B cell (primary cell): ENCODE measurements at regions not wholly inside any gene's neighbourhood (a gene's known extent, or its start where the extent isn't known, plus 50 kb on each side); places are given as distances from the start of the nearest gene placed in this dataset.

ENCODE experiments used
- ATAC-seq: fragments of 200-7000 bp; cut with Tn5 transposase; one replicate; pipeline ENCODE4 v1.10.0; 2021; ENCODE audit warnings: low read depth, mild to moderate bottlenecking, moderate number of reproducible peaks, moderate library complexity
- CTCF ChIA-PET: fragments of 350-600 bp; sonication (Branson Sonifier 250); formaldehyde crosslinking; loops from one replicate; lab custom pipeline; 2021; ENCODE audit warnings: antibody characterized with exemption, inconsistent platforms; lab: Charles Lee
- POLR2A ChIA-PET: fragments of 350-600 bp; sonication (Branson Sonifier 250); formaldehyde crosslinking; loops from one replicate; lab custom pipeline; 2021; ENCODE audit warnings: antibody characterized with exemption; lab: Charles Lee
- DNase-seq: peaks from one replicate; pipeline ENCODE4 v3.0.0; 2013
- H2AFZ ChIP-seq: 2 replicates; pipeline ENCODE4 v1.6.1; 2012; ENCODE audit warnings: mild to moderate bottlenecking, low read depth, low read length; ENCODE audit not compliant: insufficient read depth, poor library complexity, severe bottlenecking
- H3K27ac ChIP-seq, 2 donors: 1 replicate in 1 of 2; 2 replicates in 1 of 2; pipeline ENCODE4 v1.5.1; 2012 to 2013; ENCODE audit warnings: low read length in 2 of 2, mild to moderate bottlenecking in 2 of 2, moderate library complexity in 1 of 2
- H3K27me3 ChIP-seq, 4 experiments: fragments of 200-600 bp in 1 of 4; sonication (generic) in 1 of 4; replicated peaks in 1 of 4; 1 replicate in 2 of 4; 2 replicates in 2 of 4; pipeline versions ENCODE4 v1.6.1 to v1.7.0; 2013 to 2016; ENCODE audit warnings: low read length in 3 of 4, mild to moderate bottlenecking in 2 of 4, mixed read lengths in 1 of 4, moderate library complexity in 1 of 4; ENCODE audit not compliant: insufficient read depth in 4 of 4, control insufficient read depth in 3 of 4; ENCODE audit errors: control extremely low read depth in 1 of 4
- H3K36me3 ChIP-seq, 2 experiments: replicated peaks in 1 of 2; 1 replicate in 1 of 2; 2 replicates in 1 of 2; pipeline versions ENCODE4 v1.6.1 to v1.7.1; 2013; ENCODE audit warnings: low read length in 1 of 2; ENCODE audit not compliant: insufficient read depth in 2 of 2, control insufficient read depth in 1 of 2; ENCODE audit errors: control extremely low read depth in 1 of 2, extremely low read depth in 1 of 2
- H3K4me1 ChIP-seq, 2 donors: fragments of 200-600 bp in 1 of 2; sonication (generic) in 1 of 2; 1 replicate in 1 of 2; 2 replicates in 1 of 2; pipeline versions ENCODE4 v1.5.1 to v1.6.1; 2013 to 2017; ENCODE audit warnings: low read length in 2 of 2; ENCODE audit not compliant: control insufficient read depth in 2 of 2, insufficient read depth in 2 of 2
- H3K4me2 ChIP-seq: replicated peaks from 2 replicates; pipeline ENCODE3; 2012; ENCODE audit warnings: mild to moderate bottlenecking, low read depth, low read length; ENCODE audit not compliant: poor library complexity, severe bottlenecking
- H3K4me3 ChIP-seq, 5 experiments: fragments of 200-600 bp in 1 of 5; sonication (generic) in 1 of 5; 1 replicate in 3 of 5; 2 replicates in 2 of 5; pipeline versions ENCODE4 v1.5.1 to v1.7.0; 2011 to 2016; ENCODE audit warnings: low read length in 4 of 5, mild to moderate bottlenecking in 4 of 5, low read depth in 2 of 5, control low read depth in 1 of 5, moderate library complexity in 1 of 5; ENCODE audit not compliant: insufficient read depth in 1 of 5; ENCODE audit errors: control extremely low read depth in 1 of 5, extremely low read depth in 1 of 5
- H3K79me2 ChIP-seq: fragments of 200-600 bp; sonication (generic); one replicate; pipeline ENCODE4 v1.6.0; 2016; ENCODE audit warnings: low read length; ENCODE audit not compliant: control insufficient read depth, insufficient read depth
- H3K9ac ChIP-seq: fragments of 200-600 bp; sonication (generic); 2 replicates; pipeline ENCODE4 v1.6.1; 2017; ENCODE audit warnings: mild to moderate bottlenecking, low read length, moderate library complexity
- H3K9me3 ChIP-seq, 3 donors: one replicate each; pipeline versions ENCODE4 v1.6.1 to v1.7.1; 2013; ENCODE audit warnings: low read length in 2 of 3; ENCODE audit not compliant: control insufficient read depth in 2 of 3, insufficient read depth in 1 of 3; ENCODE audit errors: control extremely low read depth in 1 of 3
- H4K20me1 ChIP-seq: 2 replicates; pipeline ENCODE4 v1.6.0; 2012; ENCODE audit warnings: mild to moderate bottlenecking, low read length; ENCODE audit not compliant: insufficient read depth, control insufficient read depth, poor library complexity, severe bottlenecking
- H3K27ac Mint-ChIP-seq: one replicate; pipeline ENCODE4 v1.8.0; 2021; ENCODE audit warnings: mixed read lengths
- H3K27me3 Mint-ChIP-seq: one replicate; pipeline ENCODE4 v1.8.0; 2021; ENCODE audit warnings: mixed read lengths
- H3K4me1 Mint-ChIP-seq: one replicate; pipeline ENCODE4 v1.8.0; 2021; ENCODE audit warnings: mixed read lengths
- H3K4me3 Mint-ChIP-seq: one replicate; pipeline ENCODE4 v1.8.0; 2021; ENCODE audit warnings: mixed read lengths
- H3K9me3 Mint-ChIP-seq: one replicate; pipeline ENCODE4 v1.8.0; 2022; ENCODE audit warnings: mixed read lengths; ENCODE audit not compliant: insufficient read depth
- CTCF ChIP-seq: fragments of 200-600 bp; IDR thresholded peaks from one replicate; pipeline ENCODE4 v1.8.0; 2022; ENCODE audit warnings: antibody characterized with exemption, mild to moderate bottlenecking
- EZH2 ChIP-seq: IDR thresholded peaks from 2 replicates; pipeline ENCODE4 v1.6.1; 2012; ENCODE audit warnings: borderline replicate concordance, low read depth, mild to moderate bottlenecking, moderate library complexity, low read length; ENCODE audit not compliant: insufficient read depth, poor library complexity, severe bottlenecking
- WGBS: methylation state at CpG from one replicate; pipeline ENCODE4 v1.1.5; 2013; ENCODE audit warnings: missing lambda C conversion rate; ENCODE audit not compliant: insufficient coverage; 5-methylcytosine and 5-hydroxymethylcytosine counted together
- intact Hi-C: fragments of 100-400 bp; cut with micrococcal nuclease; formaldehyde crosslinking; loops from one replicate; pipeline ENCODE4 v1.10.0; 2022

- no peak for ATAC-seq
Measured at GRCh38 chr3:40914475-40914874, 284.8 kb upstream of the CTNNB1 start.

GRCh38 chr3:40915346-40915865, 283.9 kb upstream of the CTNNB1 start:
- H3K27ac Mint-ChIP-seq = no peak overlapping the region
- POLR2A ChIA-PET = no interaction called here

More at GRCh38 chr3:40914475-40914874, 284.8 kb upstream of the CTNNB1 start:
- Histone ChIP-seq H3K4me3 (no peak overlapping the region), H3K9me3 (no peaks in the 10 kb centered on the region), H2AFZ (no peak overlapping the region), H3K27me3 (no peaks in the 10 kb centered on the region), H3K27ac (no peak overlapping the region), H3K4me1 (no peaks in the 10 kb centered on the region), H3K4me2 (no peak overlapping the region), H3K79me2 (no peaks in the 10 kb centered on the region), H3K36me3 (no peaks in the 10 kb centered on the region), H4K20me1 (no peaks in the 10 kb centered on the region), H3K9ac (no peak overlapping the region)
- TF ChIP-seq CTCF (no peak), EZH2 (no peak)
- no peak for DNase-seq
- H3K4me1 Mint-ChIP-seq = no peaks in the 10 kb centered on the region
- H3K9me3 Mint-ChIP-seq = no peaks in the 10 kb centered on the region
- intact Hi-C loops = no loop called here
- ChIA-PET POLR2A (no interaction called here), CTCF (no interaction called here)
- WGBS = 72% methylated on average over 1 of the region's 2 CpGs
- H3K27ac Mint-ChIP-seq = no peak overlapping the region
- peaks cover 13% of the 10 kb centered on the region for H3K27me3 Mint-ChIP-seq
- H3K4me3 Mint-ChIP-seq = no peak overlapping the region

More at GRCh38 chr3:40915346-40915865, 283.9 kb upstream of the CTNNB1 start:
- Histone ChIP-seq H3K9me3 (no peaks in the 10 kb centered on the region), H3K4me1 (no peaks in the 10 kb centered on the region), H2AFZ (no peak overlapping the region), H3K27me3 (no peaks in the 10 kb centered on the region), H3K9ac (no peak overlapping the region), H3K27ac (no peak overlapping the region), H3K4me2 (no peak overlapping the region), H3K79me2 (no peaks in the 10 kb centered on the region), H4K20me1 (no peaks in the 10 kb centered on the region), H3K36me3 (no peaks in the 10 kb centered on the region), H3K4me3 (no peak overlapping the region)
- no peak overlapping the region for H3K4me3 Mint-ChIP-seq
- intact Hi-C loops = no loop called here
- WGBS = 86% methylated on average over 6 of the region's 6 CpGs
- peaks cover 13% of the 10 kb centered on the region for H3K27me3 Mint-ChIP-seq
- no peak for ATAC-seq
- CTCF ChIA-PET = no interaction called here
- no peaks in the 10 kb centered on the region for H3K9me3 Mint-ChIP-seq
- TF ChIP-seq CTCF (no peak), EZH2 (no peak)
- no peak for DNase-seq
- H3K4me1 Mint-ChIP-seq = peaks cover 3% of the 10 kb centered on the region
